NAMALWA (cell line): ENCODE measurements at regions not wholly inside any gene's neighbourhood (a gene's known extent, or its start where the extent isn't known, plus 50 kb on each side); places are given as distances from the start of the nearest gene placed in this dataset.
"Not testable (repeated sequence)": the region's sequence is repeated elsewhere in the genome, so short reads cannot be mapped to it uniquely, and the experiment has no call there.

Experiments used
- DNase-seq: peaks from one replicate; pipeline ENCODE4 v3.0.0-alpha.2; 2015; ENCODE audit warnings: low spot score

- DNase-seq = no peak
Measured at GRCh38 chr21:35982717-35983116, 77.6 kb downstream of the SETD4 start.

- no peak for DNase-seq
Measured at GRCh38 chr21:35981514-35982070, 78.7 kb downstream of the SETD4 start.

DNA sequence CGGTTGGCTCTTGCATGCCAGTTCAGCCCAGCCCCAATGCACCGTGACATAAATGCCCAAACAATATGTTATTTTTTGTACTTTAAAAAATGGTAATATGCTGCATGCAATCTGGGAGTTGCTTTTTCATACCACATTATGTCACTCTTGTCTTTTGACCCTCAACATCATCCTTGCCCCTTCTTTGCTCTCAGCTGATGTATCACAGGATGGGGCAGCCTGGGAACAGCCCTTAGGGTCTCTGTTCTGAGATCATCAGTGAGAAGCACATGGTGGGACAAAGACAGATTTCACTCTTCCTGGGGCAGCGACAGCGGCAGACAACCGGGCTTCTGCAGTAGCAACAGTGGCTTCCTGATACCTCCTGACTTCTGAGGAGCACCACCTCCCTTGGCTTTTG is 79.5 kb downstream of the SETD4 start:
- DNase-seq = no peak

DNA sequence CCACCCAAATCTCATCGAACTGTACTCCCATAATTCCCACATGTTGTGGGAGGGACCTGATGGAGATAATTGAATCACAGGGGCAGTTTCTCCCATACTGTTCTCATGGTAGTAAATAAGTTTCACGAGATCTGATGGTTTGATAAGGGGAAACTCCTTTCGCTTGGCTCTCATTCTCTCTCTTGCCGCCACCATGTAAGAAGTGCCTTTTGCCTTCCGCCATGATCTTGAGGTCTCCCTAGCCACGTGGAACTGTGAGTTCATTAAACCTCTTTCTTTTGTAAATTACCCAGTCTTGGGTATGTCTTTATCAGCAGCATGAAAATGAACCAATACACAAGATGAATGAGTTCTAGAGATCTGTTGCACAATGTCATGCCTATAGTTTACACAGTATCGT is 82.5 kb downstream of the SETD4 start:
- not testable (repeated sequence) for DNase-seq

DNA sequence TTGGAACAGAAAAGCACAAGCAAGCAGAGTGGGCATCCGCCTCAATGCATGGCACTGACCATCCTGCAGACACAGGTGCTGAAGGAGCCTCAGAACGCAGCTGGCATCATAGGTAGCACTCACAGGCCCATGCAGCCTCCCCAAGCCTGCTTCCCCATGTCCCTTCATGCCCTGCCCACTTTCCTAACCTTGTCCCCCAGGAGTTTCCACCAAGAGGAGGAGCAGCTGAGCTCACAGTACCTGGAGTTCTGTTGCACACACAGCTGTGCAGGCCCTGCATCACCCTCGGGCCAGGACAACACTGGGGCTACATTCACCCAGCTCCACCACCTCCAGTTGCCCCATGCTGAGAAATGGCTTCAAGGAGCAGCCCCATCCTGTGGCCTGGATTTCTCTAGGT is 83.4 kb downstream of the SETD4 start:
- DNase-seq = no peak

GRCh38 chr21:35976481-35976880 is 83.8 kb downstream of the SETD4 start:
- no peak for DNase-seq

DNA sequence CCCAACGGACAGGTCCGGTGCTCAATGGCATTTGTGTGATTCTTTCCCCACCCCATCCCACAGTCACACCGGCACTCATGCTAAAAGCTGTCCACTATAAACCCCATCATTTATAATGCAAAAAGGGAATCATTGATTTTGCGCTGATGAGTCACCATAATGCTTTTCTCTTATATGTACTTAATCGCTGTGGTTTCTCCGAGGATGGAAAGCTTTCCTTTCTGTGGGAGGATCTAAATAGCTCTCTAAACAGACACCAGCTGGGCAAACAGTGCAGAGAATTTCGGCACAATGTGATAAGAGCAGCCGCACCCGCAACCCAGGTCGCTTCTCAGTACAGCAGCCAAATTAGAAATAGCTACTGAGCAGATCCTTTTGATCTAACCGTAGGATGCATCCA is 85.6 kb downstream of the SETD4 start:
- no peak for DNase-seq

GRCh38 chr21:35971824-35972223 is 88.5 kb downstream of the SETD4 start:
- no peak for DNase-seq

DNA sequence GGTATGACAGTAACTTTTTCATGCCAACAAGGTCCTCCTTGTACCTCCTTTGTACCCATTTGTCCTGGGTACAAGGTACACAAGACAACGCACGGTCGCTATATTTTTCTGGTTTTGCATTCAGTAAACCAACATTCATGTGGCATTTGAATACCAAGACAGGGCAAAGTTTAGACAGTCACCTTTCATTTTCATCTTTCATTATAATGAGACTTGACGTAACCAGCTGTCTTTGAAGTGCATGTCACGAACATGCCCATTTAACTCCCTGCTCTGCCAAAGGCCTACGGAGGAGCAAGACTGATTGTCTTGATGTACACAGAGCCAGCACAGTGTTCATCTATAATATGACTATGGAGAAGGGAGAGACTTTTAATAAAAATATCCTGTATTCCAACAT is 91.0 kb downstream of the SETD4 start:
- no peak for DNase-seq

DNA sequence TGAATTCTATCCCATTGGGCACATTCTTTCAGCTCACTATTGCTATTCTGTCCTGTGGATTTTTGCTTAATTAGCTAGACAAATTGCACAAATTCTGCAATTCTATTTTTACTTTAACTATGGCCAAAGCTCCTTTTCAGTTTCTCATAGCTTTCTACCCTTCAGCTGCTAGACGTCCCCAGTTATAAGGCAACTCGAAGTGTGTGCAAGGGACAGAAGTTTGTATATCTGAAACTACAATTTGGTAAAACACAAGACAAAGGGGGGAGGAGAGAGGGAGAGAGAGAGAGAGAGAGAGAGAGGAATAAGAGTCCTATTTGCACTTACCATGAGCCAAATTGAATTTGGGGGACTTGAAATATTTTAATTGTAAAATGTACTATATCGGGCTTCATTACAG is 91.8 kb downstream of the SETD4 start:
- no peak for DNase-seq

DNA sequence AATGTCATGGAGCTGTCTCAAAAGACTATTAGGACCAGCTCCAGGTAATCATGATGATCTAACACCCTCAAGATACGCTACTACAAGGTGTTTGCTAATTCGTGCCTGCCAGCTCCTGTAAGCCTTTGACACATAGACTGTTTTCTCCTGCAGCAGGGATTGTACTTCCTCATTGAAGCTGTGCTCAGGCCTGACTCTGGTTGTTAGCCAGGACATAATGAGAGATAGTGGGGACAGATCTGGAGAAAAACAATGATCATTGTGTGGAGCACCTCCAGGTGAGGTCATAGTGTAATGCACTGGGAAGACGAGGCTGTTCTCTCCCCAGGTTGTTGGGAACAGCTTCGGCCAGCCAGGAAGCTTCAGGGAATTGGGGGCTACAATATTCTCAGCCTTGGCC is 94.6 kb downstream of the SETD4 start:
- no peak for DNase-seq

GRCh38 chr21:35963920-35964451 is 96.3 kb downstream of the SETD4 start:
- peak; percentile 21 for DNase-seq

- DNase-seq = no peak
Measured at GRCh38 chr21:35962917-35963316, 97.4 kb downstream of the SETD4 start.

DNA sequence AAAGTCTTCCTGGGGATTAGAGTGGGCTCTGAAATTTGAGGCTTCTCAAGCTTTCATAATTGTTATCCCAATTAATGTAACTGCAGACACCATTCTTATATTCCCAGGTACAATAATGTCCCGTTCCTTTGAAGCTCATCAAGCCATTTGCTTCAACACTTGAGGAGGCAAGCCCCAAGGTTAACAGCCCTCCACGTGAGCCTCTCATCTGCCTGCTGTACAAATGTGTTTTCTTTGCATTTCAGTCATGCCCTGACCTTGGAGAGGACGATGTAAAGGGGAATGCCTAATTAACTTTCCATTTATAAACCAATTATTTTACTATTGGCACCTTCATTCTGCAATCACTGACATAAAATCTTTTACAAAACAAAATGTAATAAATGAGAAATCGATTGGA is 106.3 kb downstream of the SETD4 start:
- no peak for DNase-seq

DNA sequence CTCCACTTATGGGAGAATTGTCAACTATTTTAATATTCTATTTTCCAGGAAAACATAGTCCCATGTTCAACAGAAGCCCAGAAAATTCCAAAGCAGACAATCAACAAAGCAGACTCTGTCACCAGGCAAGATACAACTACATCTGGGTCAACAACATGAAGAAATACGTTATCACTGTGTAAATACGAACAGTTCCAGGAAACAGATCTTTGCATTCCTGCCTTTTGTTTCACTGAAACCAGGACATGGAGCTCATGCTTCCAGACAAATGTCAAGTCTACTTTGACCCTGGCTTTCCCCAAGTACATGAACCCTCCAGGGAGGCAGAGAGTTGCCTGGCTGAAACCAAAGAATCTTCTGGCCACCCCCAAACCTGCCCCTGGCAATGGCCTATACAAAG is 106.7 kb downstream of the SETD4 start:
- no peak for DNase-seq

DNA sequence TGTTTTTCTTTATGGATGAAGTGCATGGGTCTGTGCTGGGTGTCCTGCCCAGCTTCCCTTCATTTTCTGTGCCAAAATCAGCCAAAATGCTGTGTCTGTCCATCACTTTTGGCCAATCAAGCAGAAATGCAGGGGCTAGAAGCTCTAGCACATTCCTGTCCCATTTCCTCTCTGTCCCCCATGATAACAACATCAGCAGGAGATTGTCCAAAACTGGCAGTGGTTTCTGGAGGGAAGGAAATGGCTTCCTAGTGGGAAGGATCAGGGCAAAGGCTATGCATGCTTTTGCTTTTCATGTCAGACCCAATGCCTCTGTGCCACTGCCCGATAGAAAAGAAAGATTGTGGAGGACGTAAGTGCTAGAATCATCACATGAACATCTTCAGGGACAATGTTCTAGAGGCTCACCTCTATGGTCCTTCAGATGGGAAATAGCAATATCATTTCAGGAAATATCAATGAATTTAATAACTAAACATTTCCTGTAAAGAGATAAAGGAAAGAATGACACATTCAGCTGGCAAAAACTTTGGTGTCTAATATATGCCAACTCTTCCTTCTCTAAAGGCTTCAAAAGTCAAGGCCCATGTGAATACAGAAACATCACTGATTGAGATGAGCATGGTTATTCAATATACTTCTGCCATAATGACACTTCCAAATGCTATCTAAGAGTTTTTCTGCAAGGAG is 107.5 kb downstream of the SETD4 start:
- DNase-seq = no peak

GRCh38 chr21:35948982-35949381 is 111.3 kb downstream of the SETD4 start:
- DNase-seq = no peak

GRCh38 chr21:35945089-35945671 is 115.1 kb downstream of the SETD4 start:
- DNase-seq = no peak

- DNase-seq = no peak
Measured at GRCh38 chr21:35943752-35944151, 116.6 kb downstream of the SETD4 start.

DNA sequence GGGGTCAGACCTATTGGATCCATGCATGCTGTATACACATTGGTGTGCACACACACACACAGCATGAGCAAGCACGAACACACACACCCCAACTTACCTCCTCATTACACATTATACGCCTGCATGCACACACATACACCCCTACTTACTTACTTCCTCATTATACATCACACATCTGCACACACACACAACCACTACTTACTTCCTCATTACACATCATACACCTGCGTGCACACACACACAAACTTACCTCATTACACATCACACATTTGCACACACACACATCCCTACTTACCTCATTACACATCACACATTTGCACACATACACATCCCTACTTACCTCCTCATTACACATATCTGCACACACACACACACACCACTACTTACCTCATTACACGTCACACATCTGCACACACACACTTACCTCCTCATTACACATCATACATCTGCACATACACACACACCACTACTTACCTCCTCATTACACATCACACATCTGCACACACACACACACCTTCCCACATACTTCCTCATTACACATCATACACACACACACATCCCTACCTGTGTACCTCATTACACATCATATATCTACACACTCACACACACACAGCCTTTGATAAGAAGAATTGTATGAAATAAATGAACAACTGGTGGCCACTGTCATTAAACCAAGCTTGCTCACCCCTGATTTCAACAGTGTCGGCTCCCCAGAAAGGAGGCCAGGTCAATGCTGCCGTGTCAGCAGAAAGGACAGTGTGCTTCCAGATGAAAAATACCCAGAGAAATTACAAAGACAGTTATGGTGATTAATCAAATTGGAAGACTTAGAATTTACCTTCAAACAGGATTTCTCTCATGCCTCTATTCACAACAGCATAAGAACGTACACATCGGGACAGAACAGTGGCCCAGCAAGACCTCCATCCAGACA is 117.8 kb downstream of the SETD4 start:
- peak; percentile 28 for DNase-seq

GRCh38 chr21:35940074-35940927 is 120.0 kb downstream of the SETD4 start:
- DNase-seq = peak; percentile 63

- DNase-seq = no peak
Measured at GRCh38 chr21:35938446-35938845, 121.9 kb downstream of the SETD4 start.
